ENCODE measurements at regions not wholly inside any gene's neighbourhood (a gene's known extent, or its start where the extent isn't known, plus 50 kb on each side); places are given as distances from the start of the nearest gene placed in this dataset.
A peak's percentile ranks its signal among the peaks of the same experiment; 100 is the strongest.
"Not testable (repeated sequence)": the region's sequence is repeated elsewhere in the genome, so short reads cannot be mapped to it uniquely, and the experiment has no call there.

- Histone ChIP-seq H3K4me3 (ENCODE audit: low read depth in 1 of 2, low read length in 2 of 2) (no peak overlapping the region), H3K9me3 (ENCODE audit: control insufficient read depth in 1 of 2, low read length in 2 of 2) (no peaks in the 10 kb centered on the region), H3K27ac (ENCODE audit: low read depth, low read length) (no peak overlapping the region), H3K9ac (ENCODE audit: low read depth in 1 of 2, low read length in 2 of 2) (no peak overlapping the region), H3K4me1 (ENCODE audit: control insufficient read depth in 1 of 2, insufficient read depth in 2 of 2, low read length in 2 of 2) (no peaks in the 10 kb centered on the region), H3K27me3 (ENCODE audit: control insufficient read depth in 1 of 2, insufficient read depth in 2 of 2, low read length in 2 of 2) (no peaks in the 10 kb centered on the region), H3K36me3 (ENCODE audit: control insufficient read depth in 1 of 2, insufficient read depth in 2 of 2, low read length in 2 of 2) (no peaks in the 10 kb centered on the region)
These were observed 967.2 kb downstream of the XPNPEP1 start for GRCh38 chr10:108956149-108956548.

GRCh38 chr10:108920029-108920428 lies 1003.3 kb downstream of the XPNPEP1 start:
- not testable (repeated sequence) for H3K27me3 ChIP-seq (ENCODE audit: control insufficient read depth in 1 of 2, insufficient read depth in 2 of 2, low read length in 2 of 2); H3K9me3 ChIP-seq (ENCODE audit: control insufficient read depth in 1 of 2, low read length in 2 of 2); H3K4me3 ChIP-seq (ENCODE audit: low read depth in 1 of 2, low read length in 2 of 2); H3K27ac ChIP-seq (ENCODE audit: low read depth, low read length); H3K36me3 ChIP-seq (ENCODE audit: control insufficient read depth in 1 of 2, insufficient read depth in 2 of 2, low read length in 2 of 2); H3K9ac ChIP-seq (ENCODE audit: low read depth in 1 of 2, low read length in 2 of 2); H3K4me1 ChIP-seq (ENCODE audit: control insufficient read depth in 1 of 2, insufficient read depth in 2 of 2, low read length in 2 of 2)

- Histone ChIP-seq H3K4me3 (ENCODE audit: low read depth in 1 of 2, low read length in 2 of 2) (no peak overlapping the region), H3K4me1 (ENCODE audit: control insufficient read depth in 1 of 2, insufficient read depth in 2 of 2, low read length in 2 of 2) (no peaks in the 10 kb centered on the region), H3K27me3 (ENCODE audit: control insufficient read depth in 1 of 2, insufficient read depth in 2 of 2, low read length in 2 of 2) (no peaks in the 10 kb centered on the region), H3K9ac (ENCODE audit: low read depth in 1 of 2, low read length in 2 of 2) (no peak overlapping the region), H3K27ac (ENCODE audit: low read depth, low read length) (no peak overlapping the region), H3K9me3 (ENCODE audit: control insufficient read depth in 1 of 2, low read length in 2 of 2) (no peaks in the 10 kb centered on the region), H3K36me3 (ENCODE audit: control insufficient read depth in 1 of 2, insufficient read depth in 2 of 2, low read length in 2 of 2) (no peaks in the 10 kb centered on the region)
These were observed 1010.0 kb downstream of the XPNPEP1 start for GRCh38 chr10:108913300-108913699.

- no peaks in the 10 kb centered on the region for H3K4me1 ChIP-seq (ENCODE audit: control insufficient read depth in 1 of 2, insufficient read depth in 2 of 2, low read length in 2 of 2)
- H3K9me3 ChIP-seq (ENCODE audit: control insufficient read depth in 1 of 2, low read length in 2 of 2): no peaks in the 10 kb centered on the region
- H3K9ac ChIP-seq (ENCODE audit: low read depth in 1 of 2, low read length in 2 of 2): no peak overlapping the region
- no peaks in the 10 kb centered on the region for H3K27me3 ChIP-seq (ENCODE audit: control insufficient read depth in 1 of 2, insufficient read depth in 2 of 2, low read length in 2 of 2)
- no peak overlapping the region for H3K27ac ChIP-seq (ENCODE audit: low read depth, low read length)
- no peaks in the 10 kb centered on the region for H3K36me3 ChIP-seq (ENCODE audit: control insufficient read depth in 1 of 2, insufficient read depth in 2 of 2, low read length in 2 of 2)
- peak overlapping the region; percentile 48 to 52 for H3K4me3 ChIP-seq (ENCODE audit: low read depth in 1 of 2, low read length in 2 of 2)
These were observed 1011.3 kb downstream of the XPNPEP1 start for GRCh38 chr10:108911814-108912541.

- no peaks in the 10 kb centered on the region for H3K36me3 ChIP-seq (ENCODE audit: control insufficient read depth in 1 of 2, insufficient read depth in 2 of 2, low read length in 2 of 2)
- H3K27ac ChIP-seq (ENCODE audit: low read depth, low read length): no peak overlapping the region
- H3K27me3 ChIP-seq (ENCODE audit: control insufficient read depth in 1 of 2, insufficient read depth in 2 of 2, low read length in 2 of 2): no peaks in the 10 kb centered on the region
- no peak overlapping the region for H3K9ac ChIP-seq (ENCODE audit: low read depth in 1 of 2, low read length in 2 of 2)
- H3K4me3 ChIP-seq (ENCODE audit: low read depth in 1 of 2, low read length in 2 of 2): no peak overlapping the region
- no peaks in the 10 kb centered on the region for H3K4me1 ChIP-seq (ENCODE audit: control insufficient read depth in 1 of 2, insufficient read depth in 2 of 2, low read length in 2 of 2)
- H3K9me3 ChIP-seq (ENCODE audit: control insufficient read depth in 1 of 2, low read length in 2 of 2): no peaks in the 10 kb centered on the region
These were observed 1015.2 kb downstream of the XPNPEP1 start for GRCh38 chr10:108908096-108908495.

GRCh38 chr10:108905821-108906220 lies 1017.5 kb downstream of the XPNPEP1 start:
- Histone ChIP-seq H3K27ac (ENCODE audit: low read depth, low read length) (no peak overlapping the region), H3K9me3 (ENCODE audit: control insufficient read depth in 1 of 2, low read length in 2 of 2) (no peaks in the 10 kb centered on the region), H3K27me3 (ENCODE audit: control insufficient read depth in 1 of 2, insufficient read depth in 2 of 2, low read length in 2 of 2) (no peaks in the 10 kb centered on the region), H3K4me1 (ENCODE audit: control insufficient read depth in 1 of 2, insufficient read depth in 2 of 2, low read length in 2 of 2) (peaks cover 0 to 4% of the 10 kb centered on the region in 2 donors), H3K4me3 (ENCODE audit: low read depth in 1 of 2, low read length in 2 of 2) (no peak overlapping the region), H3K36me3 (ENCODE audit: control insufficient read depth in 1 of 2, insufficient read depth in 2 of 2, low read length in 2 of 2) (no peaks in the 10 kb centered on the region), H3K9ac (ENCODE audit: low read depth in 1 of 2, low read length in 2 of 2) (no peak overlapping the region)

GRCh38 chr10:108905171-108905570 lies 1018.1 kb downstream of the XPNPEP1 start:
- Histone ChIP-seq H3K4me3 (ENCODE audit: low read depth in 1 of 2, low read length in 2 of 2) (no peak overlapping the region), H3K9ac (ENCODE audit: low read depth in 1 of 2, low read length in 2 of 2) (no peak overlapping the region), H3K27ac (ENCODE audit: low read depth, low read length) (no peak overlapping the region), H3K9me3 (ENCODE audit: control insufficient read depth in 1 of 2, low read length in 2 of 2) (no peaks in the 10 kb centered on the region), H3K27me3 (ENCODE audit: control insufficient read depth in 1 of 2, insufficient read depth in 2 of 2, low read length in 2 of 2) (no peaks in the 10 kb centered on the region), H3K4me1 (ENCODE audit: control insufficient read depth in 1 of 2, insufficient read depth in 2 of 2, low read length in 2 of 2) (peaks cover 0 to 4% of the 10 kb centered on the region in 2 donors), H3K36me3 (ENCODE audit: control insufficient read depth in 1 of 2, insufficient read depth in 2 of 2, low read length in 2 of 2) (no peaks in the 10 kb centered on the region)

- H3K4me3 ChIP-seq (ENCODE audit: low read depth in 1 of 2, low read length in 2 of 2): no peak overlapping the region
- no peak overlapping the region for H3K9ac ChIP-seq (ENCODE audit: low read depth in 1 of 2, low read length in 2 of 2)
- H3K9me3 ChIP-seq (ENCODE audit: control insufficient read depth in 1 of 2, low read length in 2 of 2): no peaks in the 10 kb centered on the region
- H3K36me3 ChIP-seq (ENCODE audit: control insufficient read depth in 1 of 2, insufficient read depth in 2 of 2, low read length in 2 of 2): no peaks in the 10 kb centered on the region
- no peak overlapping the region for H3K27ac ChIP-seq (ENCODE audit: low read depth, low read length)
- H3K4me1 ChIP-seq (ENCODE audit: control insufficient read depth in 1 of 2, insufficient read depth in 2 of 2, low read length in 2 of 2): peaks cover 0 to 4% of the 10 kb centered on the region in 2 donors
- no peaks in the 10 kb centered on the region for H3K27me3 ChIP-seq (ENCODE audit: control insufficient read depth in 1 of 2, insufficient read depth in 2 of 2, low read length in 2 of 2)
These were observed 1019.0 kb downstream of the XPNPEP1 start for GRCh38 chr10:108904163-108904838.

- Histone ChIP-seq H3K27ac (ENCODE audit: low read depth, low read length) (no peak overlapping the region), H3K36me3 (ENCODE audit: control insufficient read depth in 1 of 2, insufficient read depth in 2 of 2, low read length in 2 of 2) (no peaks in the 10 kb centered on the region), H3K27me3 (ENCODE audit: control insufficient read depth in 1 of 2, insufficient read depth in 2 of 2, low read length in 2 of 2) (no peaks in the 10 kb centered on the region), H3K4me3 (ENCODE audit: low read depth in 1 of 2, low read length in 2 of 2) (no peak overlapping the region), H3K4me1 (ENCODE audit: control insufficient read depth in 1 of 2, insufficient read depth in 2 of 2, low read length in 2 of 2) (peaks cover 0 to 4% of the 10 kb centered on the region in 2 donors), H3K9me3 (ENCODE audit: control insufficient read depth in 1 of 2, low read length in 2 of 2) (no peaks in the 10 kb centered on the region), H3K9ac (ENCODE audit: low read depth in 1 of 2, low read length in 2 of 2) (no peak overlapping the region)
These were observed 1020.6 kb downstream of the XPNPEP1 start for GRCh38 chr10:108902619-108903285.

Measured in duodenal mucosa (tissue), 2 donors.